GM12878 (cell line): ENCODE measurements at regions not wholly inside any gene's neighbourhood (a gene's known extent, or its start where the extent isn't known, plus 50 kb on each side); places are given as distances from the start of the nearest gene placed in this dataset.

Experiments used
- ATAC-seq: fragments of 200-7000 bp; cut with Tn5 transposase; 3 replicates; pipeline ENCODE4 v1.9.1; 2020; ENCODE audit warnings: mild to moderate bottlenecking, moderate library complexity
- BruUV-seq: library from RNA; stranded (reverse); fragments of 400-500 nt; replicated peaks from 2 replicates; lab custom pipeline; 2021; lab: Mats Ljungman, UMichigan
- CTCF ChIA-PET: fragments of 300-600 bp; sonication (Branson Sonifier 250); formaldehyde crosslinking; extraction: SDS; loops from one replicate; lab custom pipeline; 2021; ENCODE audit warnings: inconsistent platforms; lab: Yijun Ruan, JAX
- POLR2A ChIA-PET: fragments of 350-600 bp; formaldehyde crosslinking; extraction: SDS; loops from one replicate; lab custom pipeline; 2021; ENCODE audit warnings: inconsistent platforms; lab: Charles Lee
- RAD21 ChIA-PET: fragments of 300-600 bp; sonication (Branson Sonifier 250); formaldehyde crosslinking; loops from one replicate; lab custom pipeline; 2023; ENCODE audit warnings: antibody characterized with exemption; ENCODE audit not compliant: unreplicated experiment; lab: Charles Lee
- SMC1A ChIA-PET: fragments of 300-600 bp; sonication (Branson Sonifier 250); formaldehyde crosslinking; loops from one replicate; lab custom pipeline; 2023; ENCODE audit not compliant: unreplicated experiment, uncharacterized antibody; lab: Charles Lee
- DNase-seq: peaks from one replicate; pipeline ENCODE4 v3.0.0-alpha.2; 2011; ENCODE audit warnings: low read depth, low spot score
- FAIRE-seq: peaks from 3 replicates; lab custom pipeline; 2011; peaks lifted over from hg19 to GRCh38; lab: Jason Lieb, UNC
- H2AFZ ChIP-seq: 2 replicates; pipeline ENCODE4 v1.6.0; 2011; ENCODE audit warnings: low read depth, low read length, control low read depth; ENCODE audit not compliant: control insufficient read depth
- H3K27ac ChIP-seq: 2 replicates; pipeline ENCODE4 v1.5.1; 2011; ENCODE audit warnings: control low read depth; ENCODE audit not compliant: control insufficient read depth, insufficient read depth
- H3K27me3 ChIP-seq, 2 experiments: replicated peaks in 1 of 2; 2 replicates each; pipeline versions ENCODE4 v1.6.0 to v1.6.1; 2011; ENCODE audit warnings: low read length in 1 of 2; ENCODE audit not compliant: control insufficient read depth in 2 of 2, insufficient read depth in 2 of 2
- H3K36me3 ChIP-seq, 2 experiments: 2 replicates each; pipeline ENCODE4 v1.5.1; 2011; ENCODE audit warnings: low read length in 1 of 2; ENCODE audit not compliant: control insufficient read depth in 2 of 2, insufficient read depth in 2 of 2
- H3K4me1 ChIP-seq: 2 replicates; pipeline ENCODE4 v1.6.1; 2011; ENCODE audit warnings: mild to moderate bottlenecking, low read length, moderate library complexity, mixed read lengths; ENCODE audit not compliant: control insufficient read depth, insufficient read depth
- H3K4me2 ChIP-seq: 2 replicates; pipeline ENCODE4 v1.6.0; 2011; ENCODE audit warnings: control low read depth; ENCODE audit not compliant: control insufficient read depth, insufficient read depth
- H3K4me3 ChIP-seq: fragments of 200-600 bp; sonication (generic); 2 replicates; pipeline ENCODE4 v1.5.1; 2016
- H3K79me2 ChIP-seq: 2 replicates; pipeline ENCODE4 v1.6.0; 2011; ENCODE audit warnings: low read length; ENCODE audit not compliant: control insufficient read depth, insufficient read depth
- H3K9ac ChIP-seq: 2 replicates; pipeline ENCODE4 v1.8.0; 2011; ENCODE audit warnings: low read length, control low read depth, mixed read lengths; ENCODE audit not compliant: control insufficient read depth, insufficient read depth
- H3K9me3 ChIP-seq: replicated peaks from 3 replicates; pipeline ENCODE4 v1.5.1; 2011; ENCODE audit warnings: mild to moderate bottlenecking, low read length; ENCODE audit not compliant: control insufficient read depth, insufficient read depth
- H4K20me1 ChIP-seq: 2 replicates; pipeline ENCODE4 v1.6.0; 2011; ENCODE audit not compliant: control insufficient read depth, insufficient read depth
- BMI1 ChIP-seq: fragments of 450-650 bp; IDR thresholded peaks from 2 replicates; pipeline ENCODE4 v1.6.1; 2016; ENCODE audit warnings: mild to moderate bottlenecking, moderate library complexity, borderline replicate concordance
- BRCA1 ChIP-seq: IDR thresholded peaks from 2 replicates; pipeline ENCODE4 v1.6.1; 2011; ENCODE audit warnings: low read depth, low read length, improper control_type of control experiment
- CBX3 ChIP-seq: fragments of 200-600 bp; sonication (generic); IDR thresholded peaks from 2 replicates; pipeline ENCODE4 v1.6.1; 2016; ENCODE audit warnings: low read depth, borderline replicate concordance
- CHD1 ChIP-seq: IDR thresholded peaks from 2 replicates; pipeline ENCODE4 v1.6.1; 2012; ENCODE audit warnings: low read depth, low read length, improper control_type of control experiment
- CHD2 ChIP-seq: IDR thresholded peaks from 2 replicates; pipeline ENCODE4 v1.6.1; 2011; ENCODE audit warnings: low read depth, low read length, improper control_type of control experiment, borderline replicate concordance
- CREM ChIP-seq: IDR thresholded peaks from 2 replicates; pipeline ENCODE4 v1.6.1; 2014; ENCODE audit warnings: antibody characterized with exemption, low read depth
- CTCF ChIP-seq, 3 experiments: IDR thresholded peaks in 2 of 3; conservative IDR thresholded peaks in 1 of 3; 2 replicates each; pipeline ENCODE4 v1.5.1; 2011; ENCODE audit warnings: low read depth in 3 of 3, low read length in 3 of 3, mild to moderate bottlenecking in 3 of 3, control low read depth in 2 of 3, moderate library complexity in 2 of 3, inconsistent platforms in 1 of 3, mixed read lengths in 1 of 3; ENCODE audit not compliant: control insufficient read depth in 2 of 3, insufficient read depth in 1 of 3; ENCODE audit errors: extremely low read depth in 1 of 3
- FOXK2 ChIP-seq: fragments of 450-650 bp; IDR thresholded peaks from 2 replicates; pipeline ENCODE4 v1.6.1; 2017; ENCODE audit warnings: mild to moderate bottlenecking, moderate library complexity
- HDAC2 ChIP-seq: fragments of 200-600 bp; sonication (generic); IDR thresholded peaks from 2 replicates; pipeline ENCODE4 v1.6.1; 2017
- KLF5 ChIP-seq: fragments of 450-650 bp; IDR thresholded peaks from 2 replicates; pipeline ENCODE4 v1.6.1; 2014; ENCODE audit warnings: mild to moderate bottlenecking; ENCODE audit not compliant: partially characterized antibody
- LARP7 ChIP-seq: fragments of 450-650 bp; IDR thresholded peaks from 2 replicates; pipeline ENCODE4 v1.6.1; 2017; ENCODE audit warnings: mild to moderate bottlenecking
- POU2F2 ChIP-seq: IDR thresholded peaks from 3 replicates; pipeline ENCODE4 v1.6.1; 2011; ENCODE audit warnings: low read depth, mild to moderate bottlenecking, low read length, borderline replicate concordance
- RAD51 ChIP-seq: fragments of 450-650 bp; IDR thresholded peaks from 2 replicates; pipeline ENCODE4 v1.6.1; 2016; ENCODE audit warnings: moderate library complexity, mild to moderate bottlenecking, inconsistent platforms
- SIN3A ChIP-seq: IDR thresholded peaks from 2 replicates; pipeline ENCODE4 v1.6.1; 2012; ENCODE audit warnings: low read depth, low read length, improper control_type of control experiment
- SIX5 ChIP-seq: IDR thresholded peaks from 2 replicates; pipeline ENCODE4 v1.6.1; 2011; ENCODE audit warnings: mild to moderate bottlenecking, low read depth, low read length, moderate library complexity; ENCODE audit not compliant: severe bottlenecking
- SMAD5 ChIP-seq: IDR thresholded peaks from 2 replicates; pipeline ENCODE4 v1.6.1; 2016; ENCODE audit warnings: antibody characterized with exemption, low read depth
- SP1 ChIP-seq: IDR thresholded peaks from one replicate; pipeline ENCODE4 v1.6.1; 2011; ENCODE audit warnings: low read depth, low read length
- STAT3 ChIP-seq: IDR thresholded peaks from 2 replicates; pipeline ENCODE4 v1.6.1; 2011; ENCODE audit warnings: low read depth, low read length, improper control_type of control experiment
- SUPT20H ChIP-seq: IDR thresholded peaks from 2 replicates; pipeline ENCODE4 v1.6.1; 2011; ENCODE audit warnings: low read depth, mild to moderate bottlenecking, low read length, moderate library complexity, borderline replicate concordance; ENCODE audit not compliant: control insufficient read depth
- YY1 ChIP-seq: IDR thresholded peaks from 2 replicates; pipeline ENCODE4 v1.6.1; 2011; ENCODE audit warnings: low read depth, mild to moderate bottlenecking, low read length
- WGBS: methylation state at CpG from one replicate; pipeline ENCODE4 v1.1.6; 2016; ENCODE audit warnings: low lambda C conversion rate; ENCODE audit not compliant: insufficient replicate concordance, insufficient coverage; ENCODE audit errors: missing lambda C conversion rate; 5-methylcytosine and 5-hydroxymethylcytosine counted together
- in situ Hi-C: fragments of 300-500 bp; cut with MboI; formaldehyde crosslinking; loops from 9 replicates; pipeline ENCODE4 v1.14.3; 2018; ENCODE audit warnings: mixed read lengths
- intact Hi-C: fragments of 100-400 bp; cut with micrococcal nuclease; formaldehyde crosslinking; loops from one replicate; pipeline ENCODE4 v1.14.2; 2022; ENCODE audit not compliant: unreplicated experiment

GRCh38 chr12:85393606-85394005, 113.6 kb downstream of the ALX1 start:
- TF ChIP-seq SIX5, result no peak
- TF ChIP-seq KLF5, result no peak
- TF ChIP-seq CHD2, result no peak
- TF ChIP-seq CBX3, result no peak
- TF ChIP-seq SIN3A, result no peak
- TF ChIP-seq RAD51, result no peak
- no peak for TF ChIP-seq SMAD5
- TF ChIP-seq POU2F2, result no peak
- no peak for TF ChIP-seq CHD1
- no peak overlapping the region for H3K9ac ChIP-seq
- no peaks in the 10 kb centered on the region for H3K9me3 ChIP-seq
- no TSS peak for BruUV-seq
- H3K36me3 ChIP-seq, result no peaks in the 10 kb centered on the region
- intact Hi-C loops (no loop called here), in situ Hi-C loops (no loop called here)
- H3K79me2 ChIP-seq, result no peaks in the 10 kb centered on the region
- H4K20me1 ChIP-seq, result no peaks in the 10 kb centered on the region
- ChIA-PET CTCF (interaction anchor here (0.9 kb wide), 1 partner anchor 31 kb away, joined by 3 read pairs; no protein-coding TSS in a partner anchor), SMC1A (interaction anchor here (1.1 kb wide), 1 partner anchor 13 kb away, joined by 3 read pairs; no protein-coding TSS in a partner anchor), RAD21 (interaction anchor here (1.5 kb wide), 1 partner anchor 32 kb away, joined by 4 read pairs; no protein-coding TSS in a partner anchor), POLR2A (no interaction called here)
- FAIRE-seq (no peak), DNase-seq (no peak), ATAC-seq (no peak)
- no peak overlapping the region for H2AFZ ChIP-seq
- no peak overlapping the region for H3K4me2 ChIP-seq
- no peaks in the 10 kb centered on the region for H3K4me1 ChIP-seq
- H3K4me3 ChIP-seq, result no peak overlapping the region
- no peak overlapping the region for H3K27ac ChIP-seq
- H3K27me3 ChIP-seq, result no peaks in the 10 kb centered on the region

- Histone ChIP-seq H3K79me2 (no peaks in the 10 kb centered on the region), H3K9me3 (no peaks in the 10 kb centered on the region), H3K4me1 (no peaks in the 10 kb centered on the region), H3K4me2 (no peak overlapping the region), H3K27ac (no peak overlapping the region), H3K4me3 (no peak overlapping the region), H4K20me1 (no peaks in the 10 kb centered on the region), H3K36me3 (no peaks in the 10 kb centered on the region), H3K27me3 (no peaks in the 10 kb centered on the region), H2AFZ (no peak overlapping the region), H3K9ac (no peak overlapping the region)
- ChIA-PET POLR2A (no interaction called here), RAD21 (interaction anchor here (1.5 kb wide), 1 partner anchor 31 kb away, joined by 4 read pairs; no protein-coding TSS in a partner anchor), CTCF (interaction anchor here (0.9 kb wide), 1 partner anchor 31 kb away, joined by 3 read pairs; no protein-coding TSS in a partner anchor), SMC1A (no interaction called here)
- in situ Hi-C loops (no loop called here), intact Hi-C loops (no loop called here)
- BruUV-seq, result no TSS peak
- no peak for ATAC-seq
- no peak for DNase-seq
- FAIRE-seq, result no peak
- WGBS, result 13% methylated on average over 3 of the region's 3 CpGs
- TF ChIP-seq SP1 (no peak), HDAC2 (no peak), CHD1 (no peak), SUPT20H (no peak), BMI1 (no peak), CTCF (IDR thresholded peaks at IDR 0.05 in 2 of 3, conservative IDR thresholded peaks at IDR 0.05 in 1 of 3; ENCODE audit: control insufficient read depth in 2 of 3, extremely low read depth in 1 of 3, insufficient read depth in 1 of 3, low read depth in 3 of 3, low read length in 3 of 3) (no peak), LARP7 (no peak), STAT3 (no peak), BRCA1 (no peak), FOXK2 (no peak), YY1 (no peak), CREM (no peak)
Measured at GRCh38 chr12:85394065-85394464, 114.0 kb downstream of the ALX1 start.
